MM.1S (cell line): ENCODE measurements at regions not wholly inside any gene's neighbourhood (a gene's known extent, or its start where the extent isn't known, plus 50 kb on each side); places are given as distances from the start of the nearest gene placed in this dataset.

Experiments
- DNase-seq: peaks from one replicate; pipeline ENCODE4 v3.0.0-alpha.2; 2015
- H2AFZ ChIP-seq: fragments of 300-600 bp; sonication (generic); 2 replicates; pipeline ENCODE4 v1.6.0; 2016; ENCODE audit warnings: antibody characterized with exemption, low read length
- H3F3A ChIP-seq: fragments of 300-600 bp; sonication (generic); 2 replicates; pipeline ENCODE4 v1.6.1; 2016; ENCODE audit warnings: mild to moderate bottlenecking, antibody characterized with exemption, low read length, moderate library complexity, mixed read lengths; ENCODE audit not compliant: insufficient read depth
- H3K27ac ChIP-seq: fragments of 300-600 bp; sonication (generic); 2 replicates; pipeline ENCODE4 v1.5.1; 2016; ENCODE audit warnings: mild to moderate bottlenecking, low read length
- H3K27me3 ChIP-seq: fragments of 300-600 bp; sonication (generic); replicated peaks from 2 replicates; pipeline ENCODE4 v1.6.0; 2016; ENCODE audit warnings: low read length; ENCODE audit not compliant: insufficient read depth
- H3K36me3 ChIP-seq: fragments of 300-600 bp; sonication (generic); replicated peaks from 2 replicates; pipeline ENCODE4 v1.6.1; 2016; ENCODE audit warnings: mild to moderate bottlenecking, low read length, mixed read lengths; ENCODE audit not compliant: insufficient read depth
- H3K4me1 ChIP-seq: fragments of 300-600 bp; sonication (generic); 2 replicates; pipeline ENCODE4 v1.6.1; 2016; ENCODE audit warnings: low read length, mixed read lengths
- H3K4me2 ChIP-seq: fragments of 300-600 bp; sonication (generic); 2 replicates; pipeline ENCODE4 v1.6.0; 2016; ENCODE audit warnings: low read depth, low read length
- H3K4me3 ChIP-seq: fragments of 300-600 bp; sonication (generic); 2 replicates; pipeline ENCODE4 v1.5.1; 2016; ENCODE audit warnings: low read length, mixed read lengths
- H3K79me2 ChIP-seq: fragments of 300-600 bp; sonication (generic); 2 replicates; pipeline ENCODE4 v1.6.1; 2016; ENCODE audit warnings: mixed run types, low read length, mixed read lengths
- H3K9ac ChIP-seq: fragments of 300-600 bp; sonication (generic); 2 replicates; pipeline ENCODE4 v1.6.1; 2016; ENCODE audit warnings: low read length, mixed read lengths
- H3K9me2 ChIP-seq: fragments of 300-600 bp; sonication (generic); replicated peaks from 2 replicates; pipeline ENCODE4 v1.6.1; 2016; ENCODE audit warnings: mild to moderate bottlenecking, low read length, mixed read lengths; ENCODE audit not compliant: insufficient read depth
- H3K9me3 ChIP-seq: fragments of 300-600 bp; sonication (generic); replicated peaks from 2 replicates; pipeline ENCODE4 v1.6.1; 2016; ENCODE audit warnings: mild to moderate bottlenecking, low read length, mixed read lengths; ENCODE audit not compliant: insufficient read depth
- H4K20me1 ChIP-seq: fragments of 300-600 bp; sonication (generic); 2 replicates; pipeline ENCODE4 v1.6.1; 2016; ENCODE audit warnings: mild to moderate bottlenecking, low read length, moderate library complexity, mixed read lengths; ENCODE audit not compliant: insufficient read depth
- EZH2 ChIP-seq: fragments of 300-600 bp; sonication (generic); optimal IDR thresholded peaks from 2 replicates; pipeline ENCODE3; 2017; ENCODE audit warnings: low read depth, mild to moderate bottlenecking, antibody characterized with exemption, low read length, mixed read lengths
- EZH2phosphoT487 ChIP-seq: fragments of 300-600 bp; sonication (generic); IDR thresholded peaks from 2 replicates; pipeline ENCODE4 v1.6.1; 2018; ENCODE audit warnings: antibody characterized with exemption, low read length
- TF ChIP-seq, protein P1 (sequence below): fragments of 300-600 bp; sonication (generic); IDR thresholded peaks from 2 replicates; pipeline ENCODE4 v1.5.1; 2016; ENCODE audit warnings: antibody characterized with exemption, low read length, mixed read lengths

DNA sequence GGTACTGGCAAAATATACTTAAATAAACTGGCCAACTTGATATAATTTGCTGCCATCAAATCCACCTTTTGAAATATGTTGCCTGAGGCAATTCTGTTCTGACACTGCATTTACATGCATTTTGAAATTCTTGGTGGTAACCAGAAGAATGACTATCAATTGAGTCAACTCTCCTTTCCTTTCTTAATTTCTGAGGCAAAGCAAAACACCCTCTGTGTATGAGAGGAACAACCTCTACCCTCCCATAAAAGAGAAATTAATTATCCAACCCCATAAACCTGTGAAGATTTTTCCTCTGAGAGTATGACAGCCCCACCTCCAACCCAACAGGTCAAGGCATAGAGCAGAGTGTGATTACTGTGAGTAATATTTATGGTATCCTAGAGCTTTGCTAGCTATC lies 286.8 kb downstream of the NR2F1-AS1 start:
- Histone ChIP-seq H3F3A (no peaks in the 10 kb centered on the region), H3K79me2 (no peaks in the 10 kb centered on the region), H3K27ac (no peak overlapping the region), H3K4me1 (no peaks in the 10 kb centered on the region), H3K9ac (no peak overlapping the region), H3K4me2 (no peak overlapping the region), H3K36me3 (no peaks in the 10 kb centered on the region), H2AFZ (no peak overlapping the region), H3K9me3 (no peaks in the 10 kb centered on the region), H4K20me1 (no peaks in the 10 kb centered on the region), H3K9me2 (no peaks in the 10 kb centered on the region), H3K27me3 (no peaks in the 10 kb centered on the region), H3K4me3 (no peak overlapping the region)
- TF ChIP-seq, protein P1, sequence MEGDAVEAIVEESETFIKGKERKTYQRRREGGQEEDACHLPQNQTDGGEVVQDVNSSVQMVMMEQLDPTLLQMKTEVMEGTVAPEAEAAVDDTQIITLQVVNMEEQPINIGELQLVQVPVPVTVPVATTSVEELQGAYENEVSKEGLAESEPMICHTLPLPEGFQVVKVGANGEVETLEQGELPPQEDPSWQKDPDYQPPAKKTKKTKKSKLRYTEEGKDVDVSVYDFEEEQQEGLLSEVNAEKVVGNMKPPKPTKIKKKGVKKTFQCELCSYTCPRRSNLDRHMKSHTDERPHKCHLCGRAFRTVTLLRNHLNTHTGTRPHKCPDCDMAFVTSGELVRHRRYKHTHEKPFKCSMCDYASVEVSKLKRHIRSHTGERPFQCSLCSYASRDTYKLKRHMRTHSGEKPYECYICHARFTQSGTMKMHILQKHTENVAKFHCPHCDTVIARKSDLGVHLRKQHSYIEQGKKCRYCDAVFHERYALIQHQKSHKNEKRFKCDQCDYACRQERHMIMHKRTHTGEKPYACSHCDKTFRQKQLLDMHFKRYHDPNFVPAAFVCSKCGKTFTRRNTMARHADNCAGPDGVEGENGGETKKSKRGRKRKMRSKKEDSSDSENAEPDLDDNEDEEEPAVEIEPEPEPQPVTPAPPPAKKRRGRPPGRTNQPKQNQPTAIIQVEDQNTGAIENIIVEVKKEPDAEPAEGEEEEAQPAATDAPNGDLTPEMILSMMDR = no peak
- no peak for TF ChIP-seq EZH2
- no peak for TF ChIP-seq EZH2phosphoT487
- DNase-seq = no peak

DNA sequence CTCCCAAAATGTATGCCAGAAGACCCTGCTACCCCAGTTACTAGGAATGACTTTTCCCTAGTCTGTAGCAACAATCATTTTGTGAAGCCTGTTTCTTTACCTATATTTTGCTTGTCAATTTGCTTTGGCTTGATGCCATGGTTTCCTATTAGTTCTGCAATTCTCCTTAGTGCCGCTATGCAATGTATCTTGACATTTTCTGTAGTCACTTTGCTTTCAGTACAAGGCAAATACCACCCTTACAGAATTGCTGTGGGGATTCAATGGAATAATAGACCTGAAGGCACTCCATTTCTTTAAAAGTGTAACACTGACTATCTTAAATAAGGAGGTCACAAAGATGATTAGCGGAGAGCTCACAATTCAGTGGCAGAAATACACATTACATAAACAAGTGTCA lies 291.1 kb downstream of the NR2F1-AS1 start:
- Histone ChIP-seq H3F3A (no peaks in the 10 kb centered on the region), H3K9me2 (no peaks in the 10 kb centered on the region), H2AFZ (no peak overlapping the region), H3K9ac (no peak overlapping the region), H3K4me3 (no peak overlapping the region), H3K27ac (no peak overlapping the region), H3K79me2 (no peaks in the 10 kb centered on the region), H4K20me1 (no peaks in the 10 kb centered on the region), H3K9me3 (no peaks in the 10 kb centered on the region), H3K4me2 (no peak overlapping the region), H3K36me3 (no peaks in the 10 kb centered on the region), H3K27me3 (no peaks in the 10 kb centered on the region), H3K4me1 (no peaks in the 10 kb centered on the region)
- TF ChIP-seq, protein P1 = no peak
- no peak for TF ChIP-seq EZH2
- no peak for DNase-seq

DNA sequence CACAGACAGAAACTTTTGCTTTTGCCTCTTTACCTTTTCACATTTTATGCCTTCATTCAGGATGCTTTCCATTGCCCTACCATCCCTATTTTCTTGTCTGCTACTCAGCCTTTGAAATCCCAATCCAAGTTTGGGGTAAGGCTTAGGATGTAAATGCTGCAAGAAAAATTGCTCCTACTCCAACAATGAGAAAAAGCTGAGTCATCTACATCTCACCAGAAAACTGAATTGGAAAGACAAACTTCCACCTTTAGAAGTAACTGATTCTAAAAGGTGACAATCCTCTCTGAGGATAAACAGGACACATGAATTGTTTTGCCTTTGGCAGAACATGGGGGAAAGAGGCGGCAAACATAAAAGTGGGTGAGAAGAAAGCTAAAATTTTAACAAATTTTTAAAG lies 295.6 kb downstream of the NR2F1-AS1 start:
- Histone ChIP-seq H3K9me2 (no peaks in the 10 kb centered on the region), H3F3A (no peaks in the 10 kb centered on the region), H3K27me3 (no peaks in the 10 kb centered on the region), H3K27ac (no peak overlapping the region), H3K4me2 (no peak overlapping the region), H3K4me1 (no peaks in the 10 kb centered on the region), H3K36me3 (no peaks in the 10 kb centered on the region), H3K79me2 (no peaks in the 10 kb centered on the region), H3K9me3 (no peaks in the 10 kb centered on the region), H4K20me1 (no peaks in the 10 kb centered on the region), H3K9ac (no peak overlapping the region), H2AFZ (no peak overlapping the region), H3K4me3 (no peak overlapping the region)
- TF ChIP-seq, protein P1 = no peak
- TF ChIP-seq EZH2 (no peak), EZH2phosphoT487 (no peak)
- DNase-seq = no peak
